Ovary (tissue), 7 donors: ENCODE measurements at regions not wholly inside any gene's neighbourhood (a gene's known extent, or its start where the extent isn't known, plus 50 kb on each side); places are given as distances from the start of the nearest gene placed in this dataset.

ENCODE experiments used
- DNase-seq, 5 donors: peaks; one replicate each; pipeline ENCODE4 v3.0.0-alpha.2; 2019 to 2020
- H3K27ac ChIP-seq, 2 donors: fragments of 200-600 bp; one replicate each; pipeline versions ENCODE4 v1.5.1 to v1.8.0; 2019 to 2022
- H3K27me3 ChIP-seq: fragments of 200-600 bp; one replicate; pipeline ENCODE4 v1.8.0; 2022
- H3K36me3 ChIP-seq: fragments of 200-600 bp; sonication (generic); one replicate; pipeline ENCODE4 v1.5.1; 2019
- H3K4me1 ChIP-seq: one replicate; pipeline ENCODE4 v1.8.1; 2013; ENCODE audit warnings: mild to moderate bottlenecking, moderate library complexity; ENCODE audit not compliant: insufficient read depth
- H3K4me3 ChIP-seq: fragments of 200-600 bp; sonication (generic); one replicate; pipeline ENCODE4 v1.5.1; 2017
- H3K9me3 ChIP-seq, 2 donors: fragments of 200-600 bp in 1 of 2; sonication (generic) in 1 of 2; one replicate each; pipeline versions ENCODE4 v1.5.1 to v1.8.1; 2013 to 2019; ENCODE audit warnings: mild to moderate bottlenecking in 1 of 2, moderate library complexity in 1 of 2
- CTCF ChIP-seq, 3 donors: fragments of 450-650 bp in 2 of 3; fragments of 200-600 bp in 1 of 3; IDR thresholded peaks; one replicate each; pipeline versions ENCODE4 v1.5.1 to v1.8.0; 2016 to 2022; ENCODE audit warnings: antibody characterized with exemption in 3 of 3, mild to moderate bottlenecking in 1 of 3
- EP300 ChIP-seq: sonication (generic); formaldehyde crosslinking; IDR thresholded peaks from one replicate; pipeline ENCODE4 v1.6.1; 2017; ENCODE audit warnings: antibody characterized with exemption
- POLR2A ChIP-seq: fragments of 450-650 bp; IDR thresholded peaks from one replicate; pipeline ENCODE4 v1.6.1; 2017; ENCODE audit warnings: antibody characterized with exemption, mild to moderate bottlenecking, moderate library complexity
- WGBS, 3 donors: extraction: QIAGEN DNeasy Blood & Tissue Kit in 1 of 3; methylation state at CpG; one replicate each; pipeline versions ENCODE4 v1.1.5 to v1.1.7; 2013 to 2017; 5-methylcytosine and 5-hydroxymethylcytosine counted together
- intact Hi-C, 4 donors: fragments of 100-400 bp; cut with DNase I; formaldehyde crosslinking; loops; one replicate each; pipeline versions ENCODE4 v1.11.0 to v1.15.1; 2022 to 2023
- donor health status: DM: no; HTN: no; CAD: no; lungs with moderate emphysema.
- donor health status: DM: no; HTN: no; CAD: no.
- donor health status: Bipolar disorder and iron deficiency.
- donor health status: DM: no; HTN: no; CAD: no.
- donor health status: DM: yes; HTN: yes; CAD: no.

GRCh38 chr1:38766125-38766524 is 93.4 kb downstream of the RRAGC start:
- TF ChIP-seq CTCF (IDR thresholded peaks at IDR 0.05) (no peak), EP300 (no peak), POLR2A (no peak)
- WGBS, 3 donors, result 73 to 79% (median 77%) methylated on average over 7 of the region's 7 CpGs
- intact Hi-C loops, result no loop called here
- H3K36me3 ChIP-seq, result no peaks in the 10 kb centered on the region
- H3K4me1 ChIP-seq, result no peaks in the 10 kb centered on the region
- H3K4me3 ChIP-seq, result no peak overlapping the region
- no peaks in the 10 kb centered on the region for H3K27me3 ChIP-seq
- H3K27ac ChIP-seq, result no peak overlapping the region
- no peak for DNase-seq
- no peaks in the 10 kb centered on the region for H3K9me3 ChIP-seq

DNA sequence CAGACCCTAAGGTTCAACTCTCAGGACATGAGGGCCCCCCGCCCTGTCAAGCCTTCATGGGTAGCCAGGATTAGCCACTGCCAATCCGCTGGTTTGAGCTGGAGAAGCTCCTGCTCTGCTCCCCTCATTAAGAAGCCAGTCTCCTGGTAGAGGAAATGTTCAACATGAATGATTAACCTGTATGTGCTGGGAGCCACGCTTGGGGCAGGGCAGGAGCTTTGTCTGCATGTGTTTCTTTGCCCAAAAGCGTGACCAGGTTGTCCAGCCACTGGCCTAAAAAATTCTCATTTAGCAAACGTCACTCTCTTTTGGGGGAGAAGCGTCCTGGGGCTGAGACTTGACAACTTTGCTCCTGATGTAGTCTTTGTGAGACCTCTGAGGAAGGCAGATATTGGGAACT is 96.5 kb downstream of the RRAGC start:
- H3K36me3 ChIP-seq, result no peaks in the 10 kb centered on the region
- no peaks in the 10 kb centered on the region for H3K9me3 ChIP-seq
- no peak for DNase-seq
- no peaks in the 10 kb centered on the region for H3K4me1 ChIP-seq
- H3K27me3 ChIP-seq, result no peaks in the 10 kb centered on the region
- 72 to 80% (median 73%) methylated on average over 6 of the region's 6 CpGs for WGBS, 3 donors
- H3K27ac ChIP-seq, result no peak overlapping the region
- H3K4me3 ChIP-seq, result no peak overlapping the region
- intact Hi-C loops, result no loop called here
- TF ChIP-seq EP300, result no peak
- no peak for TF ChIP-seq CTCF (IDR thresholded peaks at IDR 0.05)
- no peak for TF ChIP-seq POLR2A

- H3K36me3 ChIP-seq, result no peaks in the 10 kb centered on the region
- 19 to 53% (median 23%) methylated on average over 2 of the region's 2 CpGs for WGBS, 3 donors
- TF ChIP-seq POLR2A, result no peak
- TF ChIP-seq CTCF (IDR thresholded peaks at IDR 0.05), result no peak
- TF ChIP-seq EP300, result no peak
Measured at GRCh38 chr1:38760562-38760961, 99.0 kb downstream of the RRAGC start.

DNA sequence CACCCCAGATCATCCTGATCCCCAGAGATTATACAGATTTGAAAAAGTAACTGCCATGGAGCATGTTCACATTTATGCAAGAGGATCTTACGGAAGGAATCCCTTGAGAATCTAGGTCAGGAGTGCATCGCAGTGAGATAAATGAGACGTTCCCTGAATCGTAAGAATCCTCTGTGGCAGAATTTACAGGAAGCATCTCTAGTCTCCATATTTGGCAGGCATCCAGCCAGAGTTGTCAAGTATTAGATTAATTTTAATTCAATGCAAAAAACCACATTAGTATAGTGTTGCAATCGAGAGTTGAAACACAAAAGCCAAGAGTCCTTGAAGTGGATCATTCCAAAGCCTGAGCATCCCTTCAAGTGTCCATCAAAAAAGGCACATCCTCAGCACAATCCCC is 100.8 kb downstream of the RRAGC start:
- no peaks in the 10 kb centered on the region for H3K27me3 ChIP-seq
- intact Hi-C loops, result no loop called here
- WGBS, 3 donors, result 26 to 35% (median 29%) methylated on average over 5 of the region's 5 CpGs

More at GRCh38 chr1:38760562-38760961, 99.0 kb downstream of the RRAGC start:
- intact Hi-C loops, result no loop called here
- no peaks in the 10 kb centered on the region for H3K9me3 ChIP-seq
- no peaks in the 10 kb centered on the region for H3K27me3 ChIP-seq
- no peak overlapping the region for H3K4me3 ChIP-seq
- H3K27ac ChIP-seq, result no peak overlapping the region
- H3K4me1 ChIP-seq, result no peaks in the 10 kb centered on the region
- no peak for DNase-seq

More for the DNA sequence above, 100.8 kb downstream of the RRAGC start:
- no peak overlapping the region for H3K27ac ChIP-seq
- no peak for DNase-seq
- no peak for TF ChIP-seq CTCF (IDR thresholded peaks at IDR 0.05)
- no peak for TF ChIP-seq POLR2A
- no peak for TF ChIP-seq EP300
- H3K4me3 ChIP-seq, result no peak overlapping the region
- H3K4me1 ChIP-seq, result no peaks in the 10 kb centered on the region
- no peaks in the 10 kb centered on the region for H3K9me3 ChIP-seq
- no peaks in the 10 kb centered on the region for H3K36me3 ChIP-seq
